CD14-positive monocyte (primary cell): ENCODE measurements at regions not wholly inside any gene's neighbourhood (a gene's known extent, or its start where the extent isn't known, plus 50 kb on each side); places are given as distances from the start of the nearest gene placed in this dataset.

ENCODE experiments used
- DNase-seq, 3 donors: peaks; one replicate each; pipeline ENCODE4 v3.0.0-alpha.2; 2011 to 2022
- H2AFZ ChIP-seq: 2 replicates; pipeline ENCODE4 v1.6.0; 2012; ENCODE audit warnings: mild to moderate bottlenecking, low read depth, low read length, inconsistent platforms; ENCODE audit not compliant: insufficient read depth, poor library complexity, severe bottlenecking
- H3K27ac ChIP-seq, 2 donors: 1 replicate in 1 of 2; 2 replicates in 1 of 2; pipeline ENCODE4 v1.5.1; 2012 to 2013; ENCODE audit warnings: low read length in 2 of 2, control low read depth in 1 of 2, inconsistent platforms in 1 of 2, low read depth in 1 of 2, mild to moderate bottlenecking in 1 of 2
- H3K27me3 ChIP-seq, 2 donors: one replicate each; pipeline versions ENCODE4 v1.6.0 to v1.6.1; 2011 to 2013; ENCODE audit warnings: low read length in 2 of 2; ENCODE audit not compliant: control insufficient read depth in 2 of 2, insufficient read depth in 2 of 2
- H3K36me3 ChIP-seq, 2 donors: replicated peaks in 1 of 2; 1 replicate in 1 of 2; 2 replicates in 1 of 2; pipeline versions ENCODE4 v1.5.1 to v1.6.1; 2012 to 2013; ENCODE audit warnings: low read length in 2 of 2, control low read depth in 1 of 2, inconsistent platforms in 1 of 2, mild to moderate bottlenecking in 1 of 2; ENCODE audit not compliant: insufficient read depth in 2 of 2, control insufficient read depth in 1 of 2
- H3K4me1 ChIP-seq, 2 donors: 1 replicate in 1 of 2; 2 replicates in 1 of 2; pipeline versions ENCODE4 v1.5.1 to v1.6.1; 2012 to 2013; ENCODE audit warnings: low read length in 2 of 2, control low read depth in 1 of 2, inconsistent platforms in 1 of 2, mild to moderate bottlenecking in 1 of 2, moderate library complexity in 1 of 2; ENCODE audit not compliant: insufficient read depth in 2 of 2, control insufficient read depth in 1 of 2
- H3K4me2 ChIP-seq: replicated peaks from 2 replicates; pipeline ENCODE3; 2012; ENCODE audit warnings: low read length, moderate library complexity, mild to moderate bottlenecking; ENCODE audit not compliant: poor library complexity, severe bottlenecking; ENCODE audit errors: extremely low read depth
- H3K4me3 ChIP-seq, 3 experiments: fragments of 200-600 bp in 1 of 3; sonication (generic) in 1 of 3; replicated peaks in 1 of 3; 1 replicate in 2 of 3; 2 replicates in 1 of 3; pipeline ENCODE4 v1.5.1; 2011 to 2013; ENCODE audit warnings: low read length in 3 of 3, mild to moderate bottlenecking in 3 of 3, control low read depth in 2 of 3, low read depth in 2 of 3, inconsistent platforms in 1 of 3, moderate library complexity in 1 of 3
- H3K79me2 ChIP-seq: 2 replicates; pipeline ENCODE4 v1.6.0; 2012; ENCODE audit warnings: mild to moderate bottlenecking, control low read depth, inconsistent platforms, low read length, moderate library complexity; ENCODE audit not compliant: insufficient read depth
- H3K9ac ChIP-seq: 2 replicates; pipeline ENCODE4 v1.6.0; 2017; ENCODE audit warnings: low read length, mild to moderate bottlenecking; ENCODE audit not compliant: insufficient read depth, poor library complexity, severe bottlenecking
- H3K9me3 ChIP-seq, 2 donors: replicated peaks in 1 of 2; 1 replicate in 1 of 2; 2 replicates in 1 of 2; pipeline versions ENCODE4 v1.5.1 to v1.6.1; 2012 to 2013; ENCODE audit warnings: low read length in 2 of 2, control low read depth in 1 of 2; ENCODE audit not compliant: control insufficient read depth in 1 of 2, insufficient read depth in 1 of 2
- H4K20me1 ChIP-seq: 2 replicates; pipeline ENCODE4 v1.6.0; 2012; ENCODE audit warnings: mild to moderate bottlenecking, low read length, control low read depth, moderate library complexity; ENCODE audit not compliant: insufficient read depth
- H3K27ac Mint-ChIP-seq, 7 donors: one replicate each; pipeline ENCODE4 v1.8.0; 2020; ENCODE audit warnings: mild to moderate bottlenecking in 7 of 7, mixed read lengths in 7 of 7, moderate library complexity in 6 of 7, inconsistent platforms in 2 of 7
- H3K27me3 Mint-ChIP-seq, 3 donors: one replicate each; pipeline ENCODE4 v1.8.0; 2021 to 2022; ENCODE audit warnings: low read depth in 3 of 3, mild to moderate bottlenecking in 3 of 3, mixed read lengths in 3 of 3, moderate library complexity in 3 of 3, inconsistent platforms in 1 of 3
- H3K36me3 Mint-ChIP-seq, 2 donors: one replicate each; pipeline ENCODE4 v1.8.0; 2020; ENCODE audit warnings: mixed read lengths in 2 of 2, inconsistent platforms in 1 of 2, mild to moderate bottlenecking in 1 of 2
- H3K4me1 Mint-ChIP-seq: one replicate; pipeline ENCODE4 v1.8.0; 2020; ENCODE audit warnings: mild to moderate bottlenecking, mixed read lengths
- H3K4me3 Mint-ChIP-seq, 2 donors: one replicate each; pipeline ENCODE4 v1.8.0; 2020; ENCODE audit warnings: mild to moderate bottlenecking in 2 of 2, mixed read lengths in 2 of 2, moderate library complexity in 1 of 2
- H3K9me3 Mint-ChIP-seq, 7 donors: one replicate each; pipeline ENCODE4 v1.8.0; 2020 to 2022; ENCODE audit warnings: mixed read lengths in 7 of 7, mild to moderate bottlenecking in 6 of 7, moderate library complexity in 6 of 7, inconsistent platforms in 2 of 7
- WGBS: methylation state at CpG from one replicate; pipeline ENCODE4 v1.1.5; 2013; ENCODE audit warnings: missing lambda C conversion rate; ENCODE audit not compliant: insufficient coverage; 5-methylcytosine and 5-hydroxymethylcytosine counted together
- intact Hi-C, 2 donors: fragments of 100-400 bp; cut with micrococcal nuclease; formaldehyde crosslinking; loops; one replicate each; pipeline versions ENCODE4 v1.15.0 to v1.15.1; 2023
- TF ChIP-seq, protein P1 (sequence below): fragments of 200-600 bp; IDR thresholded peaks from one replicate; pipeline ENCODE4 v1.8.0; 2022; ENCODE audit warnings: antibody characterized with exemption, mild to moderate bottlenecking

DNA sequence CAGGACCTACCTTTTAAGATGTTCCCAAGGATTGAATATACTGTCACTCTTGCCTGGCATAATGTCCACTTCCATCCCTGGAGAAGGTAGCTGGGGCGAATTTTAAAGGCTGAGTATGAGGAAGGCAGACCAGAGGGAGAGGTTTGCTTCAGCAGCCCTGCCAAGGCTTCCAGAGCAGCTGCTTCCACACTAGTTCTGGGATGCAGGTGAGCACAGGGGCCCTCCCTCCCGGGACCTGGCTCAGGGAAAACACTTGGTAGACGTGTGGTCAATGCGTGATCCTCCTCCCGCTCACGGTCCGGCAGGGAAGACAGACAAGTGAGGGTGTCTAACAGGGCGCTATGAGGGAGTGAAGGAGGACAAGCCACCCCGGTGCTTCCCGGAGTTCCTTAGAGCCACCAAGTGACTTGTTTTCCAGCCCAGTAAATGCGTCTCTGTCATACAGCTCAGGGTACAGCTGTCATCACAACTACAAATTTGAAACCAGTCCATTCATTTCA lies 327.6 kb downstream of the ARRDC4 start:
- no peaks in the 10 kb centered on the region for H3K36me3 Mint-ChIP-seq
- 83% methylated on average over 10 of the region's 11 CpGs for WGBS

DNA sequence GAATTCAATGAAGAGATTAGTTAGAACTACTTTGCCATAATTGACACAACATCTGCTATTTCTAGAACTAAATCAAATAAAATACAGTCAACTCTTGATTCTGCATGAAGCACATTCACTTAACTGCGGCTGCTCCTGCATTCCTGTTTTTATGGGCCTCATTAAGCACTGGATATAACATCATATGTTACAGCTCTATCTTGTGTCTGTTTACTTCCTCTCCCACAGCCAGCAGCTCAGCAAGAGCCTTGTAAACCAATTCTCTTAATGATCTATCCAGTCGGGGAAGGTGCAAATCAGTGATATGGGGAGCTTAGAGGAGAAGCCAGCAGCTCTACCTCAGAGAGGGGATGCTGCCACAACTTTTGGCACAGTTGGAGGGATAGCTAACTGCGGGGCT lies 329.2 kb downstream of the ARRDC4 start:
- Mint-ChIP-seq H3K9me3 (no peaks in the 10 kb centered on the region), H3K27ac (no peak overlapping the region), H3K4me1 (no peaks in the 10 kb centered on the region), H3K4me3 (no peak overlapping the region), H3K27me3 (peaks cover 16 to 30% (median 22%) of the 10 kb centered on the region in 3 donors), H3K36me3 (no peaks in the 10 kb centered on the region)
- intact Hi-C loops, result loop anchor here in 1 of 2 donors (10.0 kb wide), 1 partner anchor 385 kb away; no protein-coding TSS in a partner anchor
- Histone ChIP-seq H2AFZ (no peak overlapping the region), H3K27ac (no peak overlapping the region), H3K9ac (no peak overlapping the region), H3K9me3 (no peaks in the 10 kb centered on the region), H3K27me3 (peaks cover 0 to 6% of the 10 kb centered on the region in 2 donors), H3K36me3 (no peaks in the 10 kb centered on the region), H3K79me2 (no peaks in the 10 kb centered on the region), H4K20me1 (no peaks in the 10 kb centered on the region), H3K4me2 (no peak overlapping the region), H3K4me1 (no peaks in the 10 kb centered on the region), H3K4me3 (no peak overlapping the region)
- no CpG with 5 or more reads among the region's 3 CpGs for WGBS
- TF ChIP-seq, protein P1, sequence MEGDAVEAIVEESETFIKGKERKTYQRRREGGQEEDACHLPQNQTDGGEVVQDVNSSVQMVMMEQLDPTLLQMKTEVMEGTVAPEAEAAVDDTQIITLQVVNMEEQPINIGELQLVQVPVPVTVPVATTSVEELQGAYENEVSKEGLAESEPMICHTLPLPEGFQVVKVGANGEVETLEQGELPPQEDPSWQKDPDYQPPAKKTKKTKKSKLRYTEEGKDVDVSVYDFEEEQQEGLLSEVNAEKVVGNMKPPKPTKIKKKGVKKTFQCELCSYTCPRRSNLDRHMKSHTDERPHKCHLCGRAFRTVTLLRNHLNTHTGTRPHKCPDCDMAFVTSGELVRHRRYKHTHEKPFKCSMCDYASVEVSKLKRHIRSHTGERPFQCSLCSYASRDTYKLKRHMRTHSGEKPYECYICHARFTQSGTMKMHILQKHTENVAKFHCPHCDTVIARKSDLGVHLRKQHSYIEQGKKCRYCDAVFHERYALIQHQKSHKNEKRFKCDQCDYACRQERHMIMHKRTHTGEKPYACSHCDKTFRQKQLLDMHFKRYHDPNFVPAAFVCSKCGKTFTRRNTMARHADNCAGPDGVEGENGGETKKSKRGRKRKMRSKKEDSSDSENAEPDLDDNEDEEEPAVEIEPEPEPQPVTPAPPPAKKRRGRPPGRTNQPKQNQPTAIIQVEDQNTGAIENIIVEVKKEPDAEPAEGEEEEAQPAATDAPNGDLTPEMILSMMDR, result no peak
- DNase-seq, result no peak

More for the DNA sequence above, 327.6 kb downstream of the ARRDC4 start:
- Histone ChIP-seq H3K27ac (no peak overlapping the region), H3K9me3 (no peaks in the 10 kb centered on the region), H3K36me3 (no peaks in the 10 kb centered on the region), H3K4me1 (no peaks in the 10 kb centered on the region), H3K9ac (no peak overlapping the region), H3K79me2 (no peaks in the 10 kb centered on the region), H3K4me2 (no peak overlapping the region), H3K27me3 (peaks cover 0 to 2% of the 10 kb centered on the region in 2 donors), H4K20me1 (no peaks in the 10 kb centered on the region), H2AFZ (no peak overlapping the region), H3K4me3 (no peak overlapping the region)
- DNase-seq, result no peak
- no peak overlapping the region for H3K27ac Mint-ChIP-seq
- H3K4me1 Mint-ChIP-seq, result no peaks in the 10 kb centered on the region
- no peaks in the 10 kb centered on the region for H3K9me3 Mint-ChIP-seq
- TF ChIP-seq, protein P1, result no peak
- intact Hi-C loops, result no loop called here
- peaks cover 5 to 17% (median 9%) of the 10 kb centered on the region in 3 donors for H3K27me3 Mint-ChIP-seq
- no peak overlapping the region for H3K4me3 Mint-ChIP-seq
